ENCODE measurements at regions not wholly inside any gene's neighbourhood (a gene's known extent, or its start where the extent isn't known, plus 50 kb on each side); places are given as distances from the start of the nearest gene placed in this dataset.

GRCh38 chr13:37413161-37413560, 185.4 kb downstream of the POSTN start:
- Mint-ChIP-seq H3K27ac (no peak overlapping the region), H3K36me3 (ENCODE audit: low read depth) (no peaks in the 10 kb centered on the region), H3K4me1 (no peaks in the 10 kb centered on the region), H3K9me3 (no peaks in the 10 kb centered on the region), H3K27me3 (no peaks in the 10 kb centered on the region), H3K4me3 (no peak overlapping the region)
- no peak for DNase-seq
- ChIA-PET CTCF (no interaction called here), POLR2A (no interaction called here)

DNA sequence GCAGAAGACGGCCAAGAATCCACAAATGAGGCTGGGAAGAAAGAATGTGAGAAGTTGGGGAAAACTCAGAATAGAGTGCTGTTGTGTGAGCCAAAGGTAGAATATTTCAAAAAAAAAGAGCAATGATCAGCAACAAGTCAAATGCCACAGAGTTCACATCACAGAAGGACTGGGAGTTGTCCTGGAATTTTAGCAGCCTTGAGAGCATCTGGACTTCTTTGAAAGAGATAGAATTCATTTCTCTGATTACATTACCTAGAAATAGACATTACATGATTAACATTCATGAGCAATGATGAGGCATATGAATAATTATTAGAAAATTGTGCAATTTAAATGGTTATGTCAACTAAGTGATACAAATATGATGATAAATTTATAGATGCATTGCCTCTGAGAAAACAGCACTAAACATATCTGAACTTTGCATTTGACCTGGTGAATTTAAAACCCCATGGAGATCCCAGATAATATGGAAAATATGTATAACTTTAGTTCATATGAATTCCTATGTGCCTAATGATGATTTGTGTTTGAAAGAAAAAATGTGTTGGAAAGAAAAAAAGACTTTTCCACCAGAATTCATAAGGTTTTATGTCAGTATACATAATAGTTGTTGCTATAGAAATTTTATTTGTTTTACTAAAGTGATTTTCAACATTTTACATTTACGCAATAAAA, 186.2 kb downstream of the POSTN start:
- CTCF ChIA-PET, result no interaction called here
- Mint-ChIP-seq H3K4me1 (no peaks in the 10 kb centered on the region), H3K36me3 (ENCODE audit: low read depth) (no peaks in the 10 kb centered on the region), H3K27me3 (no peaks in the 10 kb centered on the region), H3K9me3 (no peaks in the 10 kb centered on the region), H3K27ac (no peak overlapping the region), H3K4me3 (no peak overlapping the region)
- POLR2A ChIA-PET, result no interaction called here
- DNase-seq, result no peak

GRCh38 chr13:37410316-37410715, 188.3 kb downstream of the POSTN start:
- Mint-ChIP-seq H3K36me3 (ENCODE audit: low read depth) (no peaks in the 10 kb centered on the region), H3K4me3 (no peak overlapping the region), H3K9me3 (no peaks in the 10 kb centered on the region), H3K27ac (no peak overlapping the region), H3K4me1 (no peaks in the 10 kb centered on the region), H3K27me3 (no peaks in the 10 kb centered on the region)
- ChIA-PET POLR2A (no interaction called here), CTCF (no interaction called here)
- DNase-seq, result no peak

- POLR2A ChIA-PET, result no interaction called here
- DNase-seq, result no peak
- no peaks in the 10 kb centered on the region for H3K9me3 Mint-ChIP-seq
- CTCF ChIA-PET, result no interaction called here
- H3K36me3 Mint-ChIP-seq (ENCODE audit: low read depth), result no peaks in the 10 kb centered on the region
- no peaks in the 10 kb centered on the region for H3K4me1 Mint-ChIP-seq
- H3K27me3 Mint-ChIP-seq, result no peaks in the 10 kb centered on the region
- H3K4me3 Mint-ChIP-seq, result no peak overlapping the region
- H3K27ac Mint-ChIP-seq, result no peak overlapping the region
Observed at GRCh38 chr13:37409756-37410155, 188.8 kb downstream of the POSTN start.

- H3K4me3 Mint-ChIP-seq, result no peak overlapping the region
- no peak for DNase-seq
- H3K9me3 Mint-ChIP-seq, result no peaks in the 10 kb centered on the region
- H3K27ac Mint-ChIP-seq, result no peak overlapping the region
- ChIA-PET CTCF (no interaction called here), POLR2A (no interaction called here)
- no peaks in the 10 kb centered on the region for H3K27me3 Mint-ChIP-seq
- H3K36me3 Mint-ChIP-seq (ENCODE audit: low read depth), result no peaks in the 10 kb centered on the region
- no peaks in the 10 kb centered on the region for H3K4me1 Mint-ChIP-seq
Observed at GRCh38 chr13:37407156-37407555, 191.4 kb downstream of the POSTN start.

GRCh38 chr13:37406031-37406430, 192.5 kb downstream of the POSTN start:
- CTCF ChIA-PET, result no interaction called here

DNA sequence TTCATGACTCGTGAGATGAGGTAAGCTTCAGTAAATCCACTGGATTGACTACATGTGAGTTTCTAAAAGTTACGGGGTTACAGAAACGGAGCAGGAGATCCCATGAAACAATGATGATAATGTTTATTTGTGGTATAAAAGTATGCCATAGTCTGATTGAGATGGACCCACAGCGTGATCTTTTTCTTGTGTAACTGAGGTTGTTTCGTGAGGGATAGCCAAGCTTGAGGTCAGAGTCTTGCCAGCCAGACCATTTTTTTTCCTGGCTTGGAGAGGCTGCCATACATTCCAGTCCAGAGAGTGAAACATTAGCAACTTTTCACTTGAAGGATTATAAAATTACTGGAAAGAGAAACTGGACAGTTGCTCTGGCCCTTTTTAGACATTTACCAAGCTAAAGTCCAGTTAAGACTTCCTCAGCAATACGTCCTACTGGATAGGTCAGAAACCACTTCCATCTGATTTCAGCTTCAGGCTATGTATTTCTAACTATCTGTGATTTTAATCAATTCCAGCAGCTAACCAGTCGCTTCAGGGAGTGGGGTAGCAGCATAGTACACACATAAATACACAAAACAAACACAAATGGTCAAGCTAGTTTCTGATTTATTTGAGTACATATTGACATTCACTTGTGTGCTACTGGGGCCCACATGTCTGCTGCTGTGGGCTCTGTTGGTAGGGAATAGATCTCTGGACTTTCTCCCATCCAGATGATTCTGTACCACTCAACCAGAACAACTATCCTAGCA, 194.6 kb downstream of the POSTN start:
- no peaks in the 10 kb centered on the region for H3K27me3 Mint-ChIP-seq
- no peak overlapping the region for H3K27ac Mint-ChIP-seq
- H3K36me3 Mint-ChIP-seq (ENCODE audit: low read depth), result no peaks in the 10 kb centered on the region
- no peak for DNase-seq
- no peaks in the 10 kb centered on the region for H3K9me3 Mint-ChIP-seq
- H3K4me3 Mint-ChIP-seq, result no peak overlapping the region
- H3K4me1 Mint-ChIP-seq, result no peaks in the 10 kb centered on the region
- POLR2A ChIA-PET, result no interaction called here
- CTCF ChIA-PET, result no interaction called here

More at GRCh38 chr13:37406031-37406430, 192.5 kb downstream of the POSTN start:
- H3K4me1 Mint-ChIP-seq, result no peaks in the 10 kb centered on the region
- POLR2A ChIA-PET, result no interaction called here
- no peaks in the 10 kb centered on the region for H3K36me3 Mint-ChIP-seq (ENCODE audit: low read depth)
- H3K9me3 Mint-ChIP-seq, result no peaks in the 10 kb centered on the region
- no peak overlapping the region for H3K4me3 Mint-ChIP-seq
- no peaks in the 10 kb centered on the region for H3K27me3 Mint-ChIP-seq
- no peak for DNase-seq
- no peak overlapping the region for H3K27ac Mint-ChIP-seq

- Mint-ChIP-seq H3K9me3 (no peaks in the 10 kb centered on the region), H3K27me3 (no peaks in the 10 kb centered on the region), H3K4me1 (no peaks in the 10 kb centered on the region), H3K27ac (no peak overlapping the region), H3K36me3 (ENCODE audit: low read depth) (no peaks in the 10 kb centered on the region), H3K4me3 (no peak overlapping the region)
- POLR2A ChIA-PET, result no interaction called here
- no peak for DNase-seq
- CTCF ChIA-PET, result no interaction called here
Observed at GRCh38 chr13:37401721-37402120, 196.8 kb downstream of the POSTN start.

GRCh38 chr13:37397535-37397934, 201.0 kb downstream of the POSTN start:
- H3K9me3 Mint-ChIP-seq, result peaks cover 6% of the 10 kb centered on the region
- POLR2A ChIA-PET, result no interaction called here
- no peak overlapping the region for H3K4me3 Mint-ChIP-seq
- no peaks in the 10 kb centered on the region for H3K36me3 Mint-ChIP-seq (ENCODE audit: low read depth)
- CTCF ChIA-PET, result no interaction called here
- H3K27me3 Mint-ChIP-seq, result no peaks in the 10 kb centered on the region
- no peaks in the 10 kb centered on the region for H3K4me1 Mint-ChIP-seq
- no peak for DNase-seq
- no peak overlapping the region for H3K27ac Mint-ChIP-seq

GRCh38 chr13:37395544-37395943, 203.0 kb downstream of the POSTN start:
- Mint-ChIP-seq H3K4me3 (no peak overlapping the region), H3K27me3 (no peaks in the 10 kb centered on the region), H3K36me3 (ENCODE audit: low read depth) (no peaks in the 10 kb centered on the region), H3K9me3 (peaks cover 6% of the 10 kb centered on the region), H3K4me1 (no peaks in the 10 kb centered on the region), H3K27ac (no peak overlapping the region)
- ChIA-PET POLR2A (no interaction called here), CTCF (no interaction called here)
- no peak for DNase-seq

GRCh38 chr13:37392389-37392788, 206.2 kb downstream of the POSTN start:
- Mint-ChIP-seq H3K4me1 (no peaks in the 10 kb centered on the region), H3K36me3 (ENCODE audit: low read depth) (no peaks in the 10 kb centered on the region), H3K9me3 (peaks cover 15% of the 10 kb centered on the region), H3K4me3 (no peak overlapping the region), H3K27ac (no peak overlapping the region), H3K27me3 (no peaks in the 10 kb centered on the region)
- DNase-seq, result no peak
- CTCF ChIA-PET, result no interaction called here
- POLR2A ChIA-PET, result no interaction called here

GRCh38 chr13:37390735-37391134, 207.8 kb downstream of the POSTN start:
- H3K4me3 Mint-ChIP-seq, result no peak overlapping the region
- H3K27ac Mint-ChIP-seq, result no peak overlapping the region
- ChIA-PET POLR2A (no interaction called here), CTCF (no interaction called here)
- H3K9me3 Mint-ChIP-seq, result peaks cover 10% of the 10 kb centered on the region
- no peak for DNase-seq
- no peaks in the 10 kb centered on the region for H3K4me1 Mint-ChIP-seq
- H3K27me3 Mint-ChIP-seq, result no peaks in the 10 kb centered on the region
- no peaks in the 10 kb centered on the region for H3K36me3 Mint-ChIP-seq (ENCODE audit: low read depth)

GRCh38 chr13:37385956-37386670, 212.5 kb downstream of the POSTN start:
- POLR2A ChIA-PET, result no interaction called here
- H3K36me3 Mint-ChIP-seq (ENCODE audit: low read depth), result no peaks in the 10 kb centered on the region

GRCh38 chr13:37385248-37385647, 213.3 kb downstream of the POSTN start:
- ChIA-PET POLR2A (no interaction called here), CTCF (no interaction called here)
- Mint-ChIP-seq H3K27me3 (no peaks in the 10 kb centered on the region), H3K9me3 (peaks cover 8% of the 10 kb centered on the region), H3K4me1 (no peaks in the 10 kb centered on the region), H3K4me3 (no peak overlapping the region), H3K36me3 (ENCODE audit: low read depth) (no peaks in the 10 kb centered on the region), H3K27ac (no peak overlapping the region)
- no peak for DNase-seq

More at GRCh38 chr13:37385956-37386670, 212.5 kb downstream of the POSTN start:
- Mint-ChIP-seq H3K4me1 (no peaks in the 10 kb centered on the region), H3K4me3 (no peak overlapping the region), H3K27me3 (no peaks in the 10 kb centered on the region), H3K27ac (no peak overlapping the region), H3K9me3 (peaks cover 8% of the 10 kb centered on the region)
- CTCF ChIA-PET, result no interaction called here
- no peak for DNase-seq
